Endodermal cell (in vitro differentiated cells): ENCODE measurements at regions not wholly inside any gene's neighbourhood (a gene's known extent, or its start where the extent isn't known, plus 50 kb on each side); places are given as distances from the start of the nearest gene placed in this dataset.

ENCODE experiments used
- DNase-seq: peaks from one replicate; pipeline ENCODE4 v3.0.0-alpha.2; 2017
- H3K27ac ChIP-seq: 2 replicates; pipeline ENCODE4 v1.5.1; 2013; ENCODE audit warnings: mild to moderate bottlenecking, low read depth, low read length, moderate library complexity
- H3K27me3 ChIP-seq: 2 replicates; pipeline ENCODE4 v1.6.1; 2013; ENCODE audit warnings: mild to moderate bottlenecking, low read length, moderate library complexity; ENCODE audit not compliant: insufficient read depth, control insufficient read depth, poor library complexity, severe bottlenecking
- H3K36me3 ChIP-seq: 2 replicates; pipeline ENCODE4 v1.7.0; 2013; ENCODE audit warnings: mild to moderate bottlenecking, low read length, moderate library complexity; ENCODE audit not compliant: control insufficient read depth, insufficient read depth
- H3K4me1 ChIP-seq: one replicate; pipeline ENCODE4 v1.7.0; 2013; ENCODE audit warnings: low read length; ENCODE audit not compliant: control insufficient read depth, insufficient read depth
- H3K4me3 ChIP-seq: 2 replicates; pipeline ENCODE4 v1.5.1; 2013; ENCODE audit warnings: mild to moderate bottlenecking, low read length, moderate library complexity
- H3K9ac ChIP-seq: 2 replicates; pipeline ENCODE4 v1.6.1; 2013; ENCODE audit warnings: mild to moderate bottlenecking, low read length, moderate library complexity; ENCODE audit not compliant: poor library complexity, severe bottlenecking; ENCODE audit errors: extremely low read depth
- H3K9me3 ChIP-seq: 2 replicates; pipeline ENCODE4 v1.6.1; 2013; ENCODE audit warnings: mild to moderate bottlenecking, low read length, moderate library complexity; ENCODE audit not compliant: control insufficient read depth
- H3K27ac Mint-ChIP-seq: 2 replicates; pipeline ENCODE4 v1.8.0; 2020; ENCODE audit warnings: mixed read lengths
- H3K27me3 Mint-ChIP-seq: 2 replicates; pipeline ENCODE4 v1.8.0; 2021; ENCODE audit warnings: mild to moderate bottlenecking, mixed read lengths; ENCODE audit not compliant: insufficient read depth
- H3K36me3 Mint-ChIP-seq: 2 replicates; pipeline ENCODE4 v1.8.0; 2020; ENCODE audit warnings: low read depth, mixed read lengths
- H3K4me1 Mint-ChIP-seq: 2 replicates; pipeline ENCODE4 v1.8.0; 2020; ENCODE audit warnings: mixed read lengths
- H3K4me3 Mint-ChIP-seq: 2 replicates; pipeline ENCODE4 v1.8.0; 2020; ENCODE audit warnings: mild to moderate bottlenecking, moderate library complexity, mixed read lengths
- H3K9me3 Mint-ChIP-seq: 2 replicates; pipeline ENCODE4 v1.8.0; 2020; ENCODE audit warnings: mild to moderate bottlenecking, mixed read lengths
- WGBS, 2 experiments: methylation state at CpG; one replicate each; pipeline versions ENCODE4 v1.1.5 to v1.1.7; 2013; ENCODE audit warnings: missing lambda C conversion rate in 2 of 2, mixed read lengths in 1 of 2; ENCODE audit not compliant: insufficient coverage in 1 of 2, insufficient read length in 1 of 2; 5-methylcytosine and 5-hydroxymethylcytosine counted together
- TF ChIP-seq, protein P1 (sequence below): fragments of 200-600 bp; sonication (generic); conservative IDR thresholded peaks from 2 replicates; pipeline ENCODE4 v1.5.0; 2021; ENCODE audit warnings: antibody characterized with exemption, mild to moderate bottlenecking

DNA sequence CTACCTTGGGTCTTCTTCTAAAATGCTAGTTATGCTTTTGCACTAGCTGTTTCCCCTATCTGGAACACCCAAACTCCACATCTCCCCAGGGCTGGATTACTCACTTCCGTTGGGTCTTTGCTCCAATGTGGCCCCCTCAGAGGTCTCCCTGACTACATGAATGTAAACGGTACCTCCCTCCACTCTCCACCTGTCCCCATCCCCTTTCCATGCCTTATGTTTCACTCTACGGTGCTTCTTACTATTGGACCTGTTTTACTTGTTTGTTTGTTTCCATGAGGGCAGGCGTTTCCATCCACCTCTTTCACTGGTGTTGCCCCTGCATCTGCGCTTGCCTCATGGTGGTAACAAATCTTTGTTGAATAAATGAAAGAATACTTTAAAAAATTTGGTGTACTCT lies 256.4 kb downstream of the SNAPC1 start:
- 86 to 94% methylated on average over 2 to 5 of the region's 5 CpGs for WGBS, 2 experiments
- Histone ChIP-seq H3K36me3 (no peaks in the 10 kb centered on the region), H3K9ac (no peak overlapping the region), H3K27me3 (no peaks in the 10 kb centered on the region), H3K9me3 (no peaks in the 10 kb centered on the region), H3K4me3 (no peak overlapping the region), H3K27ac (no peak overlapping the region), H3K4me1 (no peaks in the 10 kb centered on the region)
- Mint-ChIP-seq H3K27ac (no peak overlapping the region), H3K9me3 (no peaks in the 10 kb centered on the region), H3K4me1 (no peaks in the 10 kb centered on the region), H3K36me3 (no peaks in the 10 kb centered on the region), H3K27me3 (no peaks in the 10 kb centered on the region), H3K4me3 (no peak overlapping the region)
- TF ChIP-seq, protein P1, sequence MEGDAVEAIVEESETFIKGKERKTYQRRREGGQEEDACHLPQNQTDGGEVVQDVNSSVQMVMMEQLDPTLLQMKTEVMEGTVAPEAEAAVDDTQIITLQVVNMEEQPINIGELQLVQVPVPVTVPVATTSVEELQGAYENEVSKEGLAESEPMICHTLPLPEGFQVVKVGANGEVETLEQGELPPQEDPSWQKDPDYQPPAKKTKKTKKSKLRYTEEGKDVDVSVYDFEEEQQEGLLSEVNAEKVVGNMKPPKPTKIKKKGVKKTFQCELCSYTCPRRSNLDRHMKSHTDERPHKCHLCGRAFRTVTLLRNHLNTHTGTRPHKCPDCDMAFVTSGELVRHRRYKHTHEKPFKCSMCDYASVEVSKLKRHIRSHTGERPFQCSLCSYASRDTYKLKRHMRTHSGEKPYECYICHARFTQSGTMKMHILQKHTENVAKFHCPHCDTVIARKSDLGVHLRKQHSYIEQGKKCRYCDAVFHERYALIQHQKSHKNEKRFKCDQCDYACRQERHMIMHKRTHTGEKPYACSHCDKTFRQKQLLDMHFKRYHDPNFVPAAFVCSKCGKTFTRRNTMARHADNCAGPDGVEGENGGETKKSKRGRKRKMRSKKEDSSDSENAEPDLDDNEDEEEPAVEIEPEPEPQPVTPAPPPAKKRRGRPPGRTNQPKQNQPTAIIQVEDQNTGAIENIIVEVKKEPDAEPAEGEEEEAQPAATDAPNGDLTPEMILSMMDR = no peak
- DNase-seq = no peak

DNA sequence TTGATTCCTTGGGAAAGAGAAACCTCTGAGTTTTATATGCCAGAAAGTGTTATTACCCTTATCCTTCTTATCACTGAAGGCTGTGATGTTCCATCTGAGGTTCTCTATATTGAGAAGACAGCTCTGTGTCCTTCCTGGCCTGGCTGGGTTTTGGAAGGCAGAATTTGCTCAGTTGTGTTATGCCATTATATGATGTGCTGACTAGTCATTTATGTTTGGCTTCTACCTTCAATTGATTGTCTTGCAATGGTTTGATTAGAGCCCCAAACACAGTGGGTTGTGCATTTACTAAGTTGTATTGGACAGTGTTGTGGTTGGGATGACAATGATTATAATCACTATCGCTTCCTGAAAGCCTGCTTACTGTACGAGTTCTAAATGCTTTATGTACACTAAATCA lies 265.7 kb downstream of the SNAPC1 start:
- H3K27me3 Mint-ChIP-seq = no peaks in the 10 kb centered on the region
- H3K4me1 Mint-ChIP-seq = no peaks in the 10 kb centered on the region

DNA sequence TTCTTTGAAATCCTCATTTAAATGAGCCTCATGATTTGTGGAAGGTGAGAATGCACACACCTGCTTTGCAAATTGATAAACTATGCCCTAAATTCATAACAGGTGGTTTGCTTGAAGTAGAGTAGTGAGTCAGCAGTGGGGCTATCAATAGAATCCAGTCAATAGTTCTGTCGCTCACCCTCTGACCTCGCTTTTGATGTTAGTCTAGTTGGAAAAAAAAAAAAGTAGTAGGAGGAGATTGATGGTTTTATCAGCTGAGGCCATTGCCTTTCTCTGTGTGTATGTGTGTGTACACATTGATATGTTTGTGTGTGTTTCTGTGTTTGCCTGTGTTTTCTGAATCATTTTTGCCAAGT lies 267.3 kb downstream of the SNAPC1 start:
- WGBS, 2 experiments = 88 to 93% methylated on average over 2 of the region's 2 CpGs
- H3K4me1 ChIP-seq = no peaks in the 10 kb centered on the region
- no peak for DNase-seq
- no peak overlapping the region for H3K27ac ChIP-seq
- H3K4me3 Mint-ChIP-seq = no peak overlapping the region
- no peaks in the 10 kb centered on the region for H3K36me3 ChIP-seq
- H3K27ac Mint-ChIP-seq = no peak overlapping the region
- peaks cover 5% of the 10 kb centered on the region for H3K9me3 ChIP-seq
- H3K36me3 Mint-ChIP-seq = no peaks in the 10 kb centered on the region
- no peaks in the 10 kb centered on the region for H3K4me1 Mint-ChIP-seq
- H3K27me3 Mint-ChIP-seq = no peaks in the 10 kb centered on the region
- no peak overlapping the region for H3K4me3 ChIP-seq
- no peak overlapping the region for H3K9ac ChIP-seq
- no peaks in the 10 kb centered on the region for H3K27me3 ChIP-seq
- H3K9me3 Mint-ChIP-seq = peaks cover 2% of the 10 kb centered on the region
- TF ChIP-seq, protein P1 = no peak

More for the DNA sequence above, 265.7 kb downstream of the SNAPC1 start:
- H3K27me3 ChIP-seq = no peaks in the 10 kb centered on the region
- H3K4me1 ChIP-seq = no peaks in the 10 kb centered on the region
- Mint-ChIP-seq H3K4me3 (no peak overlapping the region), H3K9me3 (peaks cover 2% of the 10 kb centered on the region), H3K27ac (no peak overlapping the region), H3K36me3 (no peaks in the 10 kb centered on the region)
- no peak overlapping the region for H3K9ac ChIP-seq
- TF ChIP-seq, protein P1 = no peak
- no peak overlapping the region for H3K27ac ChIP-seq
- no peaks in the 10 kb centered on the region for H3K36me3 ChIP-seq
- WGBS, 2 experiments = 50 to 67% methylated on average over 1 of the region's 2 CpGs
- H3K9me3 ChIP-seq = peaks cover 6% of the 10 kb centered on the region
- no peak for DNase-seq
- H3K4me3 ChIP-seq = no peak overlapping the region
